Astrocyte (in vitro differentiated cells and primary cell): ENCODE measurements at regions not wholly inside any gene's neighbourhood (a gene's known extent, or its start where the extent isn't known, plus 50 kb on each side); places are given as distances from the start of the nearest gene placed in this dataset.

ENCODE experiments used
- CTCF ChIP-seq: IDR thresholded peaks from 2 replicates; pipeline ENCODE4 v1.5.1; 2011; ENCODE audit warnings: low read depth, mild to moderate bottlenecking, inconsistent platforms, low read length, moderate library complexity; ENCODE audit not compliant: insufficient read depth
- EZH2 ChIP-seq: IDR thresholded peaks from 2 replicates; pipeline ENCODE4 v1.6.1; 2012; ENCODE audit warnings: mild to moderate bottlenecking, low read length, inconsistent platforms; ENCODE audit not compliant: insufficient read depth

- TF ChIP-seq CTCF (no peak), EZH2 (no peak)
These were observed 148.9 kb upstream of the IGSF21 start for GRCh38 chr1:17958704-17959103.
